ENCODE measurements at regions not wholly inside any gene's neighbourhood (a gene's known extent, or its start where the extent isn't known, plus 50 kb on each side); places are given as distances from the start of the nearest gene placed in this dataset.
A peak's percentile ranks its signal among the peaks of the same experiment; 100 is the strongest.
"Not testable (repeated sequence)": the region's sequence is repeated elsewhere in the genome, so short reads cannot be mapped to it uniquely, and the experiment has no call there.

GRCh38 chr9:26664087-26664773 lies 228.4 kb downstream of the CAAP1 start:
- not testable (repeated sequence) for DNase-seq

GRCh38 chr9:26662476-26662875 lies 230.1 kb downstream of the CAAP1 start:
- DNase-seq: no peak

GRCh38 chr9:26658476-26658875 lies 234.1 kb downstream of the CAAP1 start:
- DNase-seq: no peak

GRCh38 chr9:26657958-26658357 lies 234.6 kb downstream of the CAAP1 start:
- DNase-seq: no peak

- peak; percentile 26 for DNase-seq
Observed at GRCh38 chr9:26656003-26656870, 236.4 kb downstream of the CAAP1 start.

- DNase-seq: no peak
Observed at GRCh38 chr9:26655166-26655565, 237.4 kb downstream of the CAAP1 start.

- no peak for DNase-seq
Observed at GRCh38 chr9:26650325-26650724, 242.3 kb downstream of the CAAP1 start.

- DNase-seq: no peak
Observed at GRCh38 chr9:26643826-26644225, 248.8 kb downstream of the CAAP1 start.

GRCh38 chr9:26639761-26640160 lies 252.8 kb downstream of the CAAP1 start:
- DNase-seq: no peak

GRCh38 chr9:26637101-26637500 lies 255.5 kb downstream of the CAAP1 start:
- DNase-seq: no peak

- DNase-seq: not testable (repeated sequence)
Observed at GRCh38 chr9:26613851-26614350, 278.7 kb downstream of the CAAP1 start.

GRCh38 chr9:26612211-26612610 lies 280.4 kb downstream of the CAAP1 start:
- DNase-seq: no peak

- no peak for DNase-seq
Observed at GRCh38 chr9:26606756-26607155, 285.8 kb downstream of the CAAP1 start.

GRCh38 chr9:26605367-26605766 lies 287.2 kb downstream of the CAAP1 start:
- no peak for DNase-seq

- DNase-seq: no peak
Observed at GRCh38 chr9:26604076-26604662, 288.4 kb downstream of the CAAP1 start.

- DNase-seq: no peak
Observed at GRCh38 chr9:26603617-26604016, 289.0 kb downstream of the CAAP1 start.

GRCh38 chr9:26597542-26598149 lies 295.0 kb downstream of the CAAP1 start:
- DNase-seq: no peak

- DNase-seq: no peak
Observed at GRCh38 chr9:26579056-26579455, 313.5 kb downstream of the CAAP1 start.

- DNase-seq: no peak
Observed at GRCh38 chr9:26574898-26575440, 317.6 kb downstream of the CAAP1 start.

GRCh38 chr9:26574256-26574655 lies 318.3 kb downstream of the CAAP1 start:
- DNase-seq: no peak

- no peak for DNase-seq
Observed at GRCh38 chr9:26567976-26568375, 324.6 kb downstream of the CAAP1 start.

GRCh38 chr9:26566141-26566540 lies 326.5 kb downstream of the CAAP1 start:
- no peak for DNase-seq

GRCh38 chr9:26565118-26565517 lies 327.5 kb downstream of the CAAP1 start:
- DNase-seq: no peak
